Epithelial cell of esophagus (primary cell): ENCODE measurements at regions not wholly inside any gene's neighbourhood (a gene's known extent, or its start where the extent isn't known, plus 50 kb on each side); places are given as distances from the start of the nearest gene placed in this dataset.

Source experiments
- DNase-seq: peaks from one replicate; pipeline ENCODE4 v3.0.0; 2010; ENCODE audit warnings: low read depth
- H3K4me3 ChIP-seq: 2 replicates; pipeline ENCODE4 v1.5.1; 2011; ENCODE audit warnings: mild to moderate bottlenecking, low read length, control low read depth
- CTCF ChIP-seq: IDR thresholded peaks from 2 replicates; pipeline ENCODE4 v1.5.1; 2011; ENCODE audit warnings: low read depth, mild to moderate bottlenecking, low read length, control low read depth, inconsistent platforms; ENCODE audit not compliant: insufficient read depth; ENCODE audit errors: missing control alignments

- DNase-seq = no peak
Observed at GRCh38 chr12:67750513-67751183, 102.1 kb downstream of the DYRK2 start.

GRCh38 chr12:67751381-67751928 lies 102.9 kb downstream of the DYRK2 start:
- no peak overlapping the region for H3K4me3 ChIP-seq
- no peak for DNase-seq
- no peak for TF ChIP-seq CTCF

More at GRCh38 chr12:67750513-67751183, 102.1 kb downstream of the DYRK2 start:
- TF ChIP-seq CTCF = no peak
- H3K4me3 ChIP-seq = no peak overlapping the region

GRCh38 chr12:67752226-67752732 lies 103.7 kb downstream of the DYRK2 start:
- no peak overlapping the region for H3K4me3 ChIP-seq
- DNase-seq = peak; percentile 32
- TF ChIP-seq CTCF = no peak

- DNase-seq = no peak
- no peak overlapping the region for H3K4me3 ChIP-seq
- TF ChIP-seq CTCF = no peak
Observed at GRCh38 chr12:67754933-67755697, 106.6 kb downstream of the DYRK2 start.

GRCh38 chr12:67757651-67758050 lies 109.1 kb downstream of the DYRK2 start:
- no peak overlapping the region for H3K4me3 ChIP-seq
- TF ChIP-seq CTCF = no peak
- DNase-seq = no peak

- DNase-seq = no peak
- no peak for TF ChIP-seq CTCF
- no peak overlapping the region for H3K4me3 ChIP-seq
Observed at GRCh38 chr12:67758119-67758518, 109.6 kb downstream of the DYRK2 start.
